Fibroblast of upper back skin (primary cell): ENCODE measurements at regions not wholly inside any gene's neighbourhood (a gene's known extent, or its start where the extent isn't known, plus 50 kb on each side); places are given as distances from the start of the nearest gene placed in this dataset.

Source experiments
- DNase-seq: peaks from one replicate; pipeline ENCODE4 v3.0.0-alpha.2; 2013

- DNase-seq, result no peak
Measured at GRCh38 chr18:29012364-29012763, 835.4 kb upstream of the CDH2 start.

- DNase-seq, result no peak
Measured at GRCh38 chr18:29009250-29009803, 832.4 kb upstream of the CDH2 start.

- no peak for DNase-seq
Measured at GRCh38 chr18:29008809-29009208, 831.9 kb upstream of the CDH2 start.

GRCh38 chr18:29007986-29008654 is 831.2 kb upstream of the CDH2 start:
- no peak for DNase-seq

GRCh38 chr18:29004921-29005320 is 828.0 kb upstream of the CDH2 start:
- DNase-seq, result no peak

- no peak for DNase-seq
Measured at GRCh38 chr18:29003194-29003593, 826.3 kb upstream of the CDH2 start.

- no peak for DNase-seq
Measured at GRCh38 chr18:29002747-29003146, 825.8 kb upstream of the CDH2 start.

- DNase-seq, result peak; percentile 91
Measured at GRCh38 chr18:28999726-29000125, 822.8 kb upstream of the CDH2 start.

- DNase-seq, result no peak
Measured at GRCh38 chr18:28995319-28995718, 818.4 kb upstream of the CDH2 start.

- peak; percentile 32 for DNase-seq
Measured at GRCh38 chr18:28984731-28985130, 807.8 kb upstream of the CDH2 start.

GRCh38 chr18:28974504-28974903 is 797.6 kb upstream of the CDH2 start:
- no peak for DNase-seq

- DNase-seq, result no peak
Measured at GRCh38 chr18:28973324-28973723, 796.4 kb upstream of the CDH2 start.

- no peak for DNase-seq
Measured at GRCh38 chr18:28972333-28972907, 795.5 kb upstream of the CDH2 start.

GRCh38 chr18:28963481-28963880 is 786.6 kb upstream of the CDH2 start:
- peak; percentile 84 for DNase-seq

- peak; percentile 40 for DNase-seq
Measured at GRCh38 chr18:28961669-28962228, 784.8 kb upstream of the CDH2 start.

GRCh38 chr18:28960146-28960545 is 783.2 kb upstream of the CDH2 start:
- DNase-seq, result peak; percentile 27

GRCh38 chr18:28952339-28952738 is 775.4 kb upstream of the CDH2 start:
- DNase-seq, result no peak

- no peak for DNase-seq
Measured at GRCh38 chr18:28947900-28948299, 771.0 kb upstream of the CDH2 start.

GRCh38 chr18:28946471-28946870 is 769.5 kb upstream of the CDH2 start:
- DNase-seq, result no peak

GRCh38 chr18:28922936-28923335 is 746.0 kb upstream of the CDH2 start:
- no peak for DNase-seq

- peak; percentile 11 for DNase-seq
Measured at GRCh38 chr18:28916456-28916855, 739.5 kb upstream of the CDH2 start.

GRCh38 chr18:28905509-28905908 is 728.6 kb upstream of the CDH2 start:
- peak; percentile 63 for DNase-seq

- no peak for DNase-seq
Measured at GRCh38 chr18:28904789-28905364, 727.9 kb upstream of the CDH2 start.

GRCh38 chr18:28903306-28903705 is 726.4 kb upstream of the CDH2 start:
- DNase-seq, result peak; percentile 62
